ENCODE measurements at regions not wholly inside any gene's neighbourhood (a gene's known extent, or its start where the extent isn't known, plus 50 kb on each side); places are given as distances from the start of the nearest gene placed in this dataset.

DNA sequence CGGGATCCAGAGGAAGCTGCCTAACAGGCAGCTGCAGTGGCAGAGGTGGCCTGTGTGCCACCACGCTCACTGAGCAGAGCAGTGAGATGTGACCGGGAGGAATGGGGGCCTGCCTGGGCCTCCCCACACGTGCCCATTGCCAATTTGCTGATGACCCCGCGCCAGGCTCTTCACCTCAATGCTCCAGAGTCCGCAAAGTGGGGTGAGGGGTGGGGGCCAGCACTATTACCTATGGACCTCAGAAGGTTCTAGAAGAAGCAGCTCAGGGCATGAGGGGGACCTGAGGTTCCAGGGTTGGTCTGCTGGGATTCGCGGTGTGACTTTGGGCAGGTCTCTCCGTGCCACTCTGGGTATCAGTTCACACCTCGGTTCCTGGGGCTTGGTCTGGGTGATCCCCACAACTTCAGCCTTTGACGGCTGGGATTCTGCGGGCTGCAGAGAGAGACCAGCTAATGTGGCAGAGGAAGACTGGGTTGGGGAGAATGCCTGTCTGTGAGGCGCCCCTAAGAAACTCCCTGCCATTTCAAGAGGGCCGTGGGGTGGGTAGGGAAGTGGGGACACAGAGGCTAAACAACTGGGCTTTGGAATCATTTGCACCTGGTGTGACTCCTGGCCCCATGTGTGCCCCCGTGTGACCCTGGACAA, 231.0 kb upstream of the MVB12B start:
- DNase-seq, result no peak

DNA sequence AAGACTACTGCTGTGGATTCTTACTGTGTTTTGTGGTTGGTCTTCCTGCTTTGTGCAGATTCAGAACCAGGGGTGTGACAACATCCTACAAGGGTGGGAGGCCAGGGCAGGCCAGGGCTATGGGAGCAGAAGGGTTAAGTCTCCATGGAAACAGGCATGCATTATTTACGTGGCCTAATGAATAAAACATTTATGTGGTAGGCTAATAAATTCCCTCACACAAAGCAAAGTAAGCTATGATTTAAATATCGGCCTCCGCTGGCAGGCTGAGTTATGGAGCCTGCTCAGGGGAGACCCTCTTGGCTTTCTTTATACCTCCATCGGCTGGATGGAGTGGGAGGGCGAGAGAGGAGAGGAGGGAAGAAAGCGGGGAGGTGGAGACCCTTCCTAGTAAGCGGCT, 230.3 kb upstream of the MVB12B start:
- DNase-seq, result no peak

DNA sequence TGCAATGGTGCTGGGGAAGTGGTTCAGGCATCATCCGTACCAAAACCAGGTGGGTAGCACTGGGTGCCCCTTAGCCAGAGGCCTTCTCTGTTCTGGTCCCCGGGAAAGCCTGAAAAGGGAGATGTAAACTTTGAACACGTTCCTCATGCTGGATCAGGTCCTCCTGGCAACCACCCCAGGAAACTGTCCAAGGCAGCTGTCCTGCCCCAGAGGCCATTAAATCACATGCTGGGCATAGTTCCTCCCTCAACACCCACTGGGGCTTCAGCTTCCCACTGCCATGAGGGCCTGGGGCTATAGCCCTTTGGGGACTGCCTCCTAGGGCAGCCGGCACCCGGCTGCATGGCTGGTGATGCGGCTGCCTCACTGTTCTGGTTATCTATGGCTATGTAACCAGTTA, 228.9 kb upstream of the MVB12B start:
- no peak for DNase-seq

DNA sequence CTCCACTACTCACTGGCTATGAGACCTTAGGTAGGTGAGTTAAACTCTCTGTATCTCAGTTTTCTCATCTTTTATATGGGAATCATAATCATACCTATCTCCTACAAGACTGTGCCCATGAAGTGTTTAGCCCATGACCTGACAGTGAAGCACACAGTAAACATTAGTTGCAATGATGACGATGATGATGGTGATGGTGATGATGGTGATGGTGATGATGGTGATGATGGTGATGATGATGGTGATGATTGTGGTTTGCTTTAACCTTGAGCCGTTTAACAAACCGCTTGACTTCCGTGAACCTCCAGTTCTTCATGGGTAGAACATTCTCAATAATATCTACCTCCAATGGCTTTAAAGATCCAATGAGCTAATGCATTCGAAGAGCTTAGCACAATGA, 220.2 kb upstream of the MVB12B start:
- no peak for DNase-seq

- no peak for DNase-seq
Measured at GRCh38 chr9:126107693-126108092, 218.9 kb upstream of the MVB12B start.

GRCh38 chr9:126108240-126108639, 218.4 kb upstream of the MVB12B start:
- no peak for DNase-seq

- no peak for DNase-seq
Measured at GRCh38 chr9:126109575-126109974, 217.1 kb upstream of the MVB12B start.

- DNase-seq, result no peak
Measured at GRCh38 chr9:126111556-126111955, 215.1 kb upstream of the MVB12B start.

DNA sequence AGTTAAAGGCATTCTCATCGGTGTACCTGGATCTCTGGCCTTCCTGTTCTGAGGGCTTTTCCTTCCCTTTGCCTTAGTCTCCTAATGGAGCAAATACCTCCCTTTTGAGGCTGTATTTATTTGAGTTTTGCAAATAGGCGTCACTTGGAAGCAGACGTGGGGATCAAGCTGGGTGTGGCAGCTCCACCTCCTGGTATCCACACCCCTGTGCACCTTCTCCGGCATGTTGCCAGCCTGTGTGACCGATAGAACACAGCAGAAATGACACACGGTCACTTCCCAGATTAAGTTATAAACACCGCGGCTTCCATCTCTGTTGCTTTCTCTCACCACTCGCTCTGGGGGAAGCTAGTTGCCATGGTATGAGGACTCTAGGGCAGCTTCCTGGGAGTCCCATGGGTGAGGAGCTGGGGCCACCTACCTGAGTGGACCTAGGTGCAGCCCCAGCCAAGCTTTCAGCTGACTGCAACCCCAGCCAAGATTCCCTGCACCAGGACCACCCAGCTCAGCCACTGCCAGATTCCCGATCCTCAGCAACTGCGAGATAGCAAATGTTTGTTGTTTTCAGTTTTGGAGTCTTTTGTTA, 214.4 kb upstream of the MVB12B start:
- DNase-seq, result no peak

GRCh38 chr9:126113176-126113575, 213.5 kb upstream of the MVB12B start:
- no peak for DNase-seq

GRCh38 chr9:126113756-126114408, 212.7 kb upstream of the MVB12B start:
- no peak for DNase-seq

- no peak for DNase-seq
Measured at GRCh38 chr9:126114409-126114760, 212.2 kb upstream of the MVB12B start.

GRCh38 chr9:126114850-126115460, 211.7 kb upstream of the MVB12B start:
- DNase-seq, result no peak

DNA sequence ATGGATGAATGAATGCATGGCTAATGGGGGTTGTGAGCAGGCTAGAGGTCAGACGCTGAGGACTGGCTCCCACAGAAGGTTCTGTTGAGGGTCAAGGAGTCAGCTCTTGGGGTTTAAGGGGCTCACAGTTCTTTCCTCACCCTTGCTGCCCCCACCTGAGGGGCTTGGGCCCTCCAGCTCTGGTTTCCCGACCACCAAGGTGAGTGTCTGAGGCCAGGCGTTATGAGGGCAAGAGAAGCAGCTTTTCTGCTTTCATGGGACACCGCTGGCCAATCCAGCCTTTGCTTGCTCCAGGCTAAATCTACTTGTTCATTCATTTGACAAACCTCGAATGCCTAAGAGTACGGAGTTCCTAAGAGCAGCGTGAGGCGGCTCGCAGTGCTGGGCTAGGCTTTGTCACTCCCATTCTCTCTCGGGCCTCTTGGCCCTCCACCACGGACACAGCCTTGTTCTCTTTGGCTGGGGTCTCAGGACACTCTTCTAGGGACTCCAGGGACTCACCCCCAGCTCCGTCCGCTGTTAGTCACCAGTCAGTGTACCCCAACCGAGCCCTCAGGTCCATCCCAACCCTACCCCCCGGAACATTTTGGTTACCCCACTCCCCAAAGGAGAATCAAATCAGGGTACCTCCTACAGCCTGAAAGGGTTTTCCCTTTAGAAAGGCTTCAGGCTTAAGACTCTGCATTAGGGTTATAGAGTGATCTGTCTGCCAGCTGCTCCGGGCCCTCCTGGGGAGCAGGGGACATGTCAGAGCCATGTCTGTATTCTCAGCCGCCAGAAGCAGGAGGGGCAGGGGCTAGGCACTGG, 210.1 kb upstream of the MVB12B start:
- DNase-seq, result no peak

GRCh38 chr9:126117158-126117425, 209.5 kb upstream of the MVB12B start:
- no peak for DNase-seq

GRCh38 chr9:126117631-126118030, 209.0 kb upstream of the MVB12B start:
- DNase-seq, result no peak

DNA sequence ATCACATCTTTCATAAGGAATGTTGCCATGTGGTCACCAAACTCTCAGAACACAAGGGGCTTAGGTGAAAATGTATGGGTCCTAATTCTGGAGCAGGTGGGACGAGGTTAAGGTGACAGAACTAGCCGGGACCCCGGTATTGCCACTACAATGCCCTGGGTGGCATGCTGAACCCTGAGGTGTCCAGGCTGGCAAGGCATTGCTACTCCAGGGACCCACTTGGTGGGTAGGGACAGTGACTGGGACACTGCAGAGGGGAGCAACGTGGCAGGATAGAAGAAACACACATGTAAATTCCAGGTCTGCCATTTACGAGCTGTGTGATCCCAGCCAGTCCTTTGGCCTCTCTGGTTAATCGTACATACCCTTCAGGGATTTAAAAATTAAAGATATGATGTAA, 206.9 kb upstream of the MVB12B start:
- DNase-seq, result no peak

DNA sequence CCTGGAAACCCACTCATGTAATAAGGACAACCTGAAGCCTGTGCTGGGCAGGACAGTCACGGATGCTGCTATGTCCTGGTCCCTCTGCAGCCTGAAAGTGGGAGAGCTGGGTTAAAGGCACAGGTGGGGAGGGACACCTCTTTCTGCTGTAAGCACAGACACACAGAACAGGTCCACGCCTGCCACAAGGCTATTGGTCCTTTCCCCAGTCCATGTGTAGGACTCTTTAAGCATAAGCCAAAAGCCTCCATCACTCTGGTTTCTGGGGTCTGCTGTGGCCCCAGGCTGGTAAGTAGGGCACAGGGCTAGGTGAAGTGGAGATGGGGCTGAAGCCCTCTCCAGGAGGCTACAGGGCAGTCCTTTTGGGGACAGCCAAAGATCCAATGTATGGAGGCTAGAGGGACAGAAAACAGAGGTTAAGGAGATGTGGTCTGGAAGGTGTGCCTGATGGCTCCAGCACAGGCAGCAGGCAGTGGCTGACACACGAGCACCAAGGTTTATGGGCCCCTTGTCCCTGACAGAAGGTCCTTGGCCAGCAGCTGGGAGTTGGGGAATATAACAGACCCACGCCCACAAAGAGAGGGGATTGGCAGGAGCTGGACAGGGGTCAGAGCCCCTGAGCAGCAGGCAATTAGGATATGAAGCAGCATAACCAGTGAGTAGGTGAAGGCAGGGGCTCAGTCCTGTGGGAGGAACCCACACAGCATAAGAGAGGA, 203.6 kb upstream of the MVB12B start:
- DNase-seq, result no peak

DNA sequence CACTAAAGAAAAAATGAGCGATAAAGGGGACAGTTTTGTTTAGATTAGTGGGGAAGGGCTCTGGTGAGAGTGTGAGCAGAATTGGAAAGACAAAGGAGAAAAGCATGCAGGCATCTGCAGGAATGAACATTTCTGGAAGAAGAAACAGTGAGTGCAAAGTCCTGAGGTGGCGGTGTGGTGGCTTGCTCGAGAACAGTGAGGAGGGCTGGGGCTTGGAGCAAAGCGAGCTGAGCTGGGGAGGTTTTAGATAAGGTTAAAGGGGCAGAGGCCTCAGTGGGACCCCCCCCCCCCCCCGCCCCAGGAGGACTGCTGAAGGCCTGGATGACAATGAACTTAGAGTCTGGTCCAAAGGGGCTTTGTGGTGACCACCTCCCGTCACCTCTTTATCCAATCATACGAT, 202.7 kb upstream of the MVB12B start:
- DNase-seq, result no peak

GRCh38 chr9:126125177-126125576, 201.5 kb upstream of the MVB12B start:
- no peak for DNase-seq

DNA sequence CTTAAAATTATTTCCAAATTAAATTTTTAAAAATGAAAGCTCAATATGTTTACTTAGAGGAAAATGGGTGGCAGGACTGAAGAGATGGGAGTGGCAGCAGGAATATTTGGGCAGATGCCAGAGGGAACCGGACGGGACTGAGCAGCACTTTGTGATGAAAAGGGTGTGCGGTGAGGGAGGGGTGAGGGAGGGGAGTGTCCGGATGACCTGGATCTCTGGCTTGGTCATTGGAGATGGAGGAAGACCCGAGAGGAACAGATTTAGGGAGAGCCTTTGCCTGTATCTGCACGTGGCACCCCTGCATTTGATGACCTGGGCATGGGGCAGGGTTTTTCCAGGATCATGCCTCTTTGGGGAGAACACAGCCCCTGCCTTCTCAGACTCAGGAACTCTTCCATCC, 201.1 kb upstream of the MVB12B start:
- DNase-seq, result no peak

DNA sequence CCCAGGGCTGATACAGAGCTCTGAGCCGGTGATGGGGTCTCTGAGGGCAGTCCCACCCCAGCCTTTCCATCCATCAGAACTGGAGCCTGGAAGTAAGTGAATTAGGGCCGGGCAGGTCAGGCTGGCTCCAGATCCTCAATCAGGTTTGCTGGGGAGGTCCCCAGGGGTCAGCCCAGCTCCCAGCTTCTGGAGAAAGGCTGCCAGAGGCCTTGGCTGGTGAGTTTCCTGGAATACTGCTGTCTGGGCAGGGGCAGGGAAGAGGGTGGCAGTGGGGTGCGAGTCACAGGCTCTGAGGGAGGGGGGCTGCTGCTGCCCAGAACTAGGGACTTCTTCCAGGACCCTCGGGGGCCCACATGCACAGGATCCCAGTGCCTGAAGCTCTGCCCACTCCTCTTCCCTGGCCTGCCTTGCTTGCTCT, 200.6 kb upstream of the MVB12B start:
- no peak for DNase-seq

DNA sequence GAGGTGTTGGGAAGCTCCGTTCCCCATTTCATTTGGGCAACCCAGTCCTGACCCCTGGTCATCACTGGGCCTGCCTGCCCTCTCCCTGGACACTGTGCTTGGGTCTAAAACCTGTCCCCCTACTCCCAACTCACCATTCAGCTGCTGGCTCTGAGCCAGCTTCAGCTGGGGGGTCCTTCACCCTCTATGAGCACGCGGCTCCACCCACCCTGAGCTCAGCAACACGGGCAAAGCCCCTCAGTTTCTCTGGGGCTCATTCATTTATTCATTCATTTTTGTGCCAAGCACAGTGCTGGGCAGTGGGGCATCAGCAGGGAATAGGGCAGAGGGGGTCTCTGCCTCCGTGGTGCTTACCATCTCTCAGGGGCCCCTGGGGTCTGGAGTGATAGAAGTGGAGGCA, 199.8 kb upstream of the MVB12B start:
- no peak for DNase-seq

Measured in activated CD4-positive, CD25-positive, alpha-beta regulatory T cell (primary cell).